Activated CD4-positive, alpha-beta T cell treated with anti-CD3 and anti-CD28 coated beads, Interleukin-10, Interleukin-2, amounts not matched to agents 100 ng/mL and 50 ng/mL, durations not matched to agents 16 hours and 8 hours (primary cell): ENCODE measurements at regions not wholly inside any gene's neighbourhood (a gene's known extent, or its start where the extent isn't known, plus 50 kb on each side); places are given as distances from the start of the nearest gene placed in this dataset.
"Not testable (repeated sequence)": the region's sequence is repeated elsewhere in the genome, so short reads cannot be mapped to it uniquely, and the experiment has no call there.

Source experiments
- DNase-seq: peaks from one replicate; pipeline ENCODE4 v3.0.0-alpha.2; 2020

GRCh38 chr2:84373391-84373790 is 85.7 kb downstream of the SUCLG1 start:
- DNase-seq, result no peak

- DNase-seq, result no peak
These were observed 96.5 kb downstream of the SUCLG1 start for GRCh38 chr2:84362541-84362940.

- no peak for DNase-seq
These were observed 121.0 kb downstream of the SUCLG1 start for GRCh38 chr2:84338069-84338468.

GRCh38 chr2:84327645-84328249 is 131.3 kb downstream of the SUCLG1 start:
- no peak for DNase-seq

- no peak for DNase-seq
These were observed 132.1 kb downstream of the SUCLG1 start for GRCh38 chr2:84326831-84327432.

- no peak for DNase-seq
These were observed 135.2 kb downstream of the SUCLG1 start for GRCh38 chr2:84323890-84324289.

GRCh38 chr2:84320940-84321339 is 138.1 kb downstream of the SUCLG1 start:
- DNase-seq, result no peak

GRCh38 chr2:84319581-84319980 is 139.5 kb downstream of the SUCLG1 start:
- DNase-seq, result no peak

- DNase-seq, result no peak
These were observed 141.9 kb downstream of the SUCLG1 start for GRCh38 chr2:84317135-84317534.

GRCh38 chr2:84314901-84315330 is 144.2 kb downstream of the SUCLG1 start:
- peak; percentile 83 for DNase-seq

- DNase-seq, result no peak
These were observed 144.8 kb downstream of the SUCLG1 start for GRCh38 chr2:84314250-84314649.

GRCh38 chr2:84309281-84309680 is 149.8 kb downstream of the SUCLG1 start:
- no peak for DNase-seq

- DNase-seq, result no peak
These were observed 152.7 kb downstream of the SUCLG1 start for GRCh38 chr2:84306361-84306760.

- DNase-seq, result peak; percentile 62
These were observed 156.3 kb downstream of the SUCLG1 start for GRCh38 chr2:84302513-84303412.

GRCh38 chr2:84301717-84302116 is 157.4 kb downstream of the SUCLG1 start:
- no peak for DNase-seq

- DNase-seq, result no peak
These were observed 158.4 kb downstream of the SUCLG1 start for GRCh38 chr2:84300696-84301029.

- not testable (repeated sequence) for DNase-seq
These were observed 158.9 kb downstream of the SUCLG1 start for GRCh38 chr2:84300001-84300695.

- DNase-seq, result no peak
These were observed 159.8 kb downstream of the SUCLG1 start for GRCh38 chr2:84299211-84299775.

- no peak for DNase-seq
These were observed 161.9 kb downstream of the SUCLG1 start for GRCh38 chr2:84297155-84297554.

GRCh38 chr2:84293791-84294380 is 165.2 kb downstream of the SUCLG1 start:
- no peak for DNase-seq

- no peak for DNase-seq
These were observed 166.5 kb downstream of the SUCLG1 start for GRCh38 chr2:84292545-84292944.

- no peak for DNase-seq
These were observed 168.5 kb downstream of the SUCLG1 start for GRCh38 chr2:84290537-84290936.

GRCh38 chr2:84288293-84288692 is 170.8 kb downstream of the SUCLG1 start:
- no peak for DNase-seq
